Activated CD4-positive, alpha-beta memory T cell treated with anti-CD3 and anti-CD28 coated beads, Interleukin-2, amount 10 ng/mL, durations not matched to agents 7 days and 5 days (primary cell): ENCODE measurements at regions not wholly inside any gene's neighbourhood (a gene's known extent, or its start where the extent isn't known, plus 50 kb on each side); places are given as distances from the start of the nearest gene placed in this dataset.
"Not testable (repeated sequence)": the region's sequence is repeated elsewhere in the genome, so short reads cannot be mapped to it uniquely, and the experiment has no call there.

Experiments
- CTCF ChIA-PET: fragments of 350-600 bp; sonication (Branson Sonifier 250); formaldehyde crosslinking; loops from one replicate; lab custom pipeline; 2021; ENCODE audit warnings: antibody characterized with exemption, inconsistent platforms; lab: Charles Lee
- POLR2A ChIA-PET: fragments of 350-600 bp; sonication (Branson Sonifier 250); formaldehyde crosslinking; loops from one replicate; lab custom pipeline; 2021; ENCODE audit warnings: antibody characterized with exemption; lab: Charles Lee
- DNase-seq: peaks from one replicate; pipeline ENCODE4 v3.0.0-alpha.2; 2020
- H3K27ac Mint-ChIP-seq: one replicate; pipeline ENCODE4 v1.8.0; 2021; ENCODE audit warnings: mild to moderate bottlenecking, mixed read lengths
- H3K27me3 Mint-ChIP-seq: one replicate; pipeline ENCODE4 v1.8.0; 2021; ENCODE audit warnings: mixed read lengths
- H3K36me3 Mint-ChIP-seq: one replicate; pipeline ENCODE4 v1.8.0; 2021; ENCODE audit warnings: low read depth, mixed read lengths
- H3K4me1 Mint-ChIP-seq: one replicate; pipeline ENCODE4 v1.8.0; 2021; ENCODE audit warnings: mixed read lengths
- H3K4me3 Mint-ChIP-seq: one replicate; pipeline ENCODE4 v1.8.0; 2021; ENCODE audit warnings: mild to moderate bottlenecking, mixed read lengths
- H3K9me3 Mint-ChIP-seq: one replicate; pipeline ENCODE4 v1.8.0; 2021; ENCODE audit warnings: mixed read lengths

GRCh38 chr4:98828801-98829200 is 100.1 kb downstream of the EIF4E start:
- no peak overlapping the region for H3K27ac Mint-ChIP-seq
- H3K9me3 Mint-ChIP-seq: no peaks in the 10 kb centered on the region
- H3K4me3 Mint-ChIP-seq: no peak overlapping the region
- peak; percentile 23 for DNase-seq
- POLR2A ChIA-PET: no interaction called here
- no peaks in the 10 kb centered on the region for H3K36me3 Mint-ChIP-seq
- CTCF ChIA-PET: no interaction called here
- no peaks in the 10 kb centered on the region for H3K4me1 Mint-ChIP-seq
- H3K27me3 Mint-ChIP-seq: peaks cover 9% of the 10 kb centered on the region

- Mint-ChIP-seq H3K27ac (no peak overlapping the region), H3K9me3 (no peaks in the 10 kb centered on the region), H3K4me3 (no peak overlapping the region), H3K36me3 (no peaks in the 10 kb centered on the region), H3K4me1 (no peaks in the 10 kb centered on the region), H3K27me3 (peaks cover 9% of the 10 kb centered on the region)
- ChIA-PET CTCF (no interaction called here), POLR2A (no interaction called here)
- no peak for DNase-seq
Observed at GRCh38 chr4:98827661-98828060, 101.3 kb downstream of the EIF4E start.

- no peak for DNase-seq
- Mint-ChIP-seq H3K4me3 (no peak overlapping the region), H3K36me3 (no peaks in the 10 kb centered on the region), H3K4me1 (no peaks in the 10 kb centered on the region), H3K27ac (no peak overlapping the region), H3K27me3 (peaks cover 4% of the 10 kb centered on the region), H3K9me3 (no peaks in the 10 kb centered on the region)
- ChIA-PET POLR2A (no interaction called here), CTCF (interaction anchor here (2.1 kb wide), 1 partner anchor 354 kb away, joined by 4 read pairs; no protein-coding TSS in a partner anchor)
Observed at GRCh38 chr4:98822144-98822543, 106.8 kb downstream of the EIF4E start.

- CTCF ChIA-PET, H3K27ac Mint-ChIP-seq, DNase-seq, H3K27me3 Mint-ChIP-seq, H3K36me3 Mint-ChIP-seq, POLR2A ChIA-PET, H3K4me1 Mint-ChIP-seq, H3K9me3 Mint-ChIP-seq, H3K4me3 Mint-ChIP-seq: not testable (repeated sequence)
Observed at GRCh38 chr4:98818116-98818515, 110.8 kb downstream of the EIF4E start.

- DNase-seq: no peak
- POLR2A ChIA-PET: no interaction called here
- Mint-ChIP-seq H3K36me3 (no peaks in the 10 kb centered on the region), H3K4me1 (no peaks in the 10 kb centered on the region), H3K27ac (no peak overlapping the region), H3K9me3 (no peaks in the 10 kb centered on the region), H3K4me3 (no peak overlapping the region), H3K27me3 (no peaks in the 10 kb centered on the region)
- CTCF ChIA-PET: no interaction called here
Observed at GRCh38 chr4:98816816-98817215, 112.1 kb downstream of the EIF4E start.

GRCh38 chr4:98816386-98816785 is 112.5 kb downstream of the EIF4E start:
- no peak overlapping the region for H3K4me3 Mint-ChIP-seq
- ChIA-PET CTCF (no interaction called here), POLR2A (no interaction called here)
- DNase-seq: no peak
- no peaks in the 10 kb centered on the region for H3K4me1 Mint-ChIP-seq
- H3K9me3 Mint-ChIP-seq: no peaks in the 10 kb centered on the region
- H3K36me3 Mint-ChIP-seq: no peaks in the 10 kb centered on the region
- H3K27ac Mint-ChIP-seq: no peak overlapping the region
- H3K27me3 Mint-ChIP-seq: no peaks in the 10 kb centered on the region

GRCh38 chr4:98804403-98804802 is 124.5 kb downstream of the EIF4E start:
- no peaks in the 10 kb centered on the region for H3K27me3 Mint-ChIP-seq
- H3K27ac Mint-ChIP-seq: no peak overlapping the region
- CTCF ChIA-PET: no interaction called here
- no peak overlapping the region for H3K4me3 Mint-ChIP-seq
- H3K4me1 Mint-ChIP-seq: no peaks in the 10 kb centered on the region
- POLR2A ChIA-PET: no interaction called here
- no peaks in the 10 kb centered on the region for H3K9me3 Mint-ChIP-seq
- H3K36me3 Mint-ChIP-seq: no peaks in the 10 kb centered on the region
- no peak for DNase-seq

GRCh38 chr4:98803251-98803650 is 125.7 kb downstream of the EIF4E start:
- H3K27ac Mint-ChIP-seq: no peak overlapping the region
- DNase-seq: no peak
- no peaks in the 10 kb centered on the region for H3K4me1 Mint-ChIP-seq
- ChIA-PET POLR2A (no interaction called here), CTCF (no interaction called here)
- H3K9me3 Mint-ChIP-seq: no peaks in the 10 kb centered on the region
- H3K27me3 Mint-ChIP-seq: no peaks in the 10 kb centered on the region
- H3K36me3 Mint-ChIP-seq: no peaks in the 10 kb centered on the region
- no peak overlapping the region for H3K4me3 Mint-ChIP-seq

GRCh38 chr4:98802770-98803198 is 126.1 kb downstream of the EIF4E start:
- H3K36me3 Mint-ChIP-seq: no peaks in the 10 kb centered on the region
- POLR2A ChIA-PET: no interaction called here
- no peak overlapping the region for H3K27ac Mint-ChIP-seq

GRCh38 chr4:98801259-98801725 is 127.6 kb downstream of the EIF4E start:
- H3K27ac Mint-ChIP-seq: no peak overlapping the region
- ChIA-PET POLR2A (no interaction called here), CTCF (no interaction called here)
- H3K36me3 Mint-ChIP-seq: no peaks in the 10 kb centered on the region
- no peaks in the 10 kb centered on the region for H3K9me3 Mint-ChIP-seq
- no peak for DNase-seq
- no peaks in the 10 kb centered on the region for H3K4me1 Mint-ChIP-seq
- no peaks in the 10 kb centered on the region for H3K27me3 Mint-ChIP-seq
- no peak overlapping the region for H3K4me3 Mint-ChIP-seq

More at GRCh38 chr4:98802770-98803198, 126.1 kb downstream of the EIF4E start:
- Mint-ChIP-seq H3K27me3 (no peaks in the 10 kb centered on the region), H3K4me1 (no peaks in the 10 kb centered on the region), H3K4me3 (no peak overlapping the region), H3K9me3 (no peaks in the 10 kb centered on the region)
- no peak for DNase-seq
- CTCF ChIA-PET: no interaction called here

GRCh38 chr4:98796991-98797390 is 131.9 kb downstream of the EIF4E start:
- no peak overlapping the region for H3K27ac Mint-ChIP-seq
- DNase-seq: no peak
- ChIA-PET POLR2A (no interaction called here), CTCF (no interaction called here)
- H3K27me3 Mint-ChIP-seq: no peaks in the 10 kb centered on the region
- no peaks in the 10 kb centered on the region for H3K36me3 Mint-ChIP-seq
- no peaks in the 10 kb centered on the region for H3K4me1 Mint-ChIP-seq
- no peak overlapping the region for H3K4me3 Mint-ChIP-seq
- no peaks in the 10 kb centered on the region for H3K9me3 Mint-ChIP-seq

GRCh38 chr4:98794565-98795205 is 134.2 kb downstream of the EIF4E start:
- no peak for DNase-seq
- Mint-ChIP-seq H3K27me3 (no peaks in the 10 kb centered on the region), H3K4me1 (no peaks in the 10 kb centered on the region), H3K27ac (no peak overlapping the region), H3K9me3 (no peaks in the 10 kb centered on the region), H3K36me3 (no peaks in the 10 kb centered on the region), H3K4me3 (no peak overlapping the region)
- CTCF ChIA-PET: no interaction called here
- POLR2A ChIA-PET: no interaction called here

- CTCF ChIA-PET: no interaction called here
- H3K27ac Mint-ChIP-seq: no peak overlapping the region
- no peaks in the 10 kb centered on the region for H3K27me3 Mint-ChIP-seq
- no peak overlapping the region for H3K4me3 Mint-ChIP-seq
- POLR2A ChIA-PET: no interaction called here
- no peak for DNase-seq
- no peaks in the 10 kb centered on the region for H3K4me1 Mint-ChIP-seq
- H3K9me3 Mint-ChIP-seq: no peaks in the 10 kb centered on the region
- H3K36me3 Mint-ChIP-seq: no peaks in the 10 kb centered on the region
Observed at GRCh38 chr4:98793658-98794057, 135.2 kb upstream of the TSPAN5 start.

- CTCF ChIA-PET: no interaction called here
- no peak for DNase-seq
- H3K36me3 Mint-ChIP-seq: no peaks in the 10 kb centered on the region
- H3K27ac Mint-ChIP-seq: no peak overlapping the region
- no peaks in the 10 kb centered on the region for H3K4me1 Mint-ChIP-seq
- no peaks in the 10 kb centered on the region for H3K27me3 Mint-ChIP-seq
- no peak overlapping the region for H3K4me3 Mint-ChIP-seq
- no peaks in the 10 kb centered on the region for H3K9me3 Mint-ChIP-seq
- POLR2A ChIA-PET: interaction anchor here (0.6 kb wide), 1 partner anchor 523 kb away, joined by 3 read pairs; no protein-coding TSS in a partner anchor
Observed at GRCh38 chr4:98786866-98787265, 128.5 kb upstream of the TSPAN5 start.
